Panc1 (cell line): ENCODE measurements at regions not wholly inside any gene's neighbourhood (a gene's known extent, or its start where the extent isn't known, plus 50 kb on each side); places are given as distances from the start of the nearest gene placed in this dataset.

Experiments used
- ATAC-seq: fragments of 200-7000 bp; cut with Tn5 transposase; 2 replicates; pipeline ENCODE4 v1.9.1; 2020; ENCODE audit warnings: mild to moderate bottlenecking, moderate library complexity
- BruUV-seq: library from RNA; stranded (reverse); fragments of 400-500 nt; replicated peaks from 2 replicates; lab custom pipeline; 2021; lab: Mats Ljungman, UMichigan
- CTCF ChIA-PET: fragments of 300-600 bp; sonication (Branson Sonifier 250); formaldehyde crosslinking; loops from one replicate; lab custom pipeline; 2022; ENCODE audit warnings: antibody characterized with exemption; lab: Charles Lee
- POLR2A ChIA-PET: fragments of 300-600 bp; sonication (Branson Sonifier 250); formaldehyde crosslinking; loops from one replicate; lab custom pipeline; 2022; ENCODE audit warnings: antibody characterized with exemption; lab: Charles Lee
- DNase-seq: peaks from one replicate; pipeline ENCODE4 v3.0.0-alpha.2; 2010; ENCODE audit warnings: low read depth, low spot score
- H3K27ac ChIP-seq: 2 replicates; pipeline ENCODE4 v1.5.1; 2011; ENCODE audit warnings: mild to moderate bottlenecking, low read length, inconsistent platforms
- H3K27me3 ChIP-seq: fragments of 200-500 bp; sonication (Bioruptor generic); 2 replicates; pipeline ENCODE4 v1.6.0; 2014; ENCODE audit warnings: low read length, inconsistent platforms; ENCODE audit not compliant: control insufficient read depth, insufficient read depth
- H3K36me3 ChIP-seq: fragments of 200-500 bp; sonication (Bioruptor generic); 2 replicates; pipeline ENCODE4 v1.5.1; 2014; ENCODE audit warnings: inconsistent platforms, mild to moderate bottlenecking, low read length, moderate library complexity; ENCODE audit not compliant: control insufficient read depth, insufficient read depth
- H3K4me1 ChIP-seq: 2 replicates; pipeline ENCODE4 v1.5.1; 2011; ENCODE audit warnings: inconsistent platforms, mild to moderate bottlenecking, low read length, moderate library complexity; ENCODE audit not compliant: control insufficient read depth, insufficient read depth
- H3K4me3 ChIP-seq, 2 experiments: 2 replicates each; pipeline ENCODE4 v1.5.1; 2011 to 2012; ENCODE audit warnings: low read depth in 2 of 2, low read length in 2 of 2, mild to moderate bottlenecking in 2 of 2, inconsistent platforms in 1 of 2, moderate library complexity in 1 of 2
- H3K9me3 ChIP-seq: fragments of 200-500 bp; sonication (Bioruptor generic); 2 replicates; pipeline ENCODE4 v1.5.1; 2014; ENCODE audit warnings: low read depth, mild to moderate bottlenecking, inconsistent platforms, low read length, moderate library complexity; ENCODE audit not compliant: control insufficient read depth, insufficient read depth
- POLR2AphosphoS5 ChIP-seq: IDR thresholded peaks from 2 replicates; pipeline ENCODE4 v1.6.1; 2012; ENCODE audit warnings: mild to moderate bottlenecking, low read depth, low read length, moderate library complexity
- SIN3A ChIP-seq: IDR thresholded peaks from 2 replicates; pipeline ENCODE4 v1.6.1; 2012; ENCODE audit warnings: low read depth, mild to moderate bottlenecking, low read length, moderate library complexity, borderline replicate concordance; ENCODE audit not compliant: insufficient read depth
- TCF7L2 ChIP-seq: IDR thresholded peaks from 2 replicates; pipeline ENCODE4 v1.6.1; 2011; ENCODE audit warnings: mild to moderate bottlenecking, low read depth, low read length, inconsistent platforms
- in situ Hi-C: cut with HindIII; loops from 2 replicates; pipeline ENCODE4 v1.10.0; 2016; ENCODE audit warnings: low sequenced_read_pairs, low pct_unique_long_range_greater_than_20kb
- intact Hi-C: fragments of 100-400 bp; cut with micrococcal nuclease; formaldehyde crosslinking; loops from one replicate; pipeline ENCODE4 v1.10.0; 2022; ENCODE audit not compliant: unreplicated experiment
- TF ChIP-seq, protein P1 (sequence below), 2 experiments: IDR thresholded peaks; 2 replicates each; pipeline ENCODE4 v1.6.1; 2011 to 2012; ENCODE audit warnings: low read depth in 2 of 2, control low read depth in 1 of 2, low read length in 1 of 2, mild to moderate bottlenecking in 1 of 2, moderate library complexity in 1 of 2; ENCODE audit not compliant: insufficient read depth in 1 of 2
- TF ChIP-seq, protein P2 (sequence below): fragments of 450-650 bp; IDR thresholded peaks from 2 replicates; pipeline ENCODE4 v1.5.1; 2017; ENCODE audit warnings: mild to moderate bottlenecking

DNA sequence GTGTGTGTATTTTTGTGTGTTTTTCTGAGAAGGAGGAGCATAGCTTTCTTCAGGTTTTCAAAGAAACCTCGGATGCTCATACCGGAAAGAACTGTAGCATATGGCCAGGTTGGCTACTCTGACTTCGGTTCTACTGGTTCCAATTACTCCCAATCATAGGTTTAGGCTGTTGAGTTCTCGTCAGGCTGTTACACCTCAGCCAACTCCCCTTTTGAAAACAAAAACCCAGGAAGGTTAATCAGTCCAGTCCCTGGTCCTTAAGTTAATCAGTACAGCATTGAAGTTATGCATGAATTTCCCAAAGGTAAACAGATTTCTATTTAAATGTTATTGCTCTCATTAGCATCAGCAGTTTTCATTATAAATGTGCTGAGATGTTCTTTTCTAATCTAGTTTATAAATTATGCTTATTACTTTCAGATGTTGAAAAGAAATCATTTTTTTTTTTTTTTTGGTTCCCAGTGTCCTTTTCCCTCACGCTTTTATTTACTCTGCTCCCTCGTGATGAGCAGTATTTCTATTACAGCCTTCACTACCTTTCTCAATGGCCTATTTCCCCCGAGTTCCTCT, 111.0 kb downstream of the NPIPB5 start:
- no peak overlapping the region for H3K4me3 ChIP-seq
- no peak overlapping the region for H3K27ac ChIP-seq
- intact Hi-C loops, result no loop called here
- H3K36me3 ChIP-seq, result no peaks in the 10 kb centered on the region
- H3K9me3 ChIP-seq, result no peaks in the 10 kb centered on the region
- no peak for DNase-seq
- TF ChIP-seq POLR2AphosphoS5 (no peak), SIN3A (no peak), TCF7L2 (no peak)
- TF ChIP-seq, protein P1, sequence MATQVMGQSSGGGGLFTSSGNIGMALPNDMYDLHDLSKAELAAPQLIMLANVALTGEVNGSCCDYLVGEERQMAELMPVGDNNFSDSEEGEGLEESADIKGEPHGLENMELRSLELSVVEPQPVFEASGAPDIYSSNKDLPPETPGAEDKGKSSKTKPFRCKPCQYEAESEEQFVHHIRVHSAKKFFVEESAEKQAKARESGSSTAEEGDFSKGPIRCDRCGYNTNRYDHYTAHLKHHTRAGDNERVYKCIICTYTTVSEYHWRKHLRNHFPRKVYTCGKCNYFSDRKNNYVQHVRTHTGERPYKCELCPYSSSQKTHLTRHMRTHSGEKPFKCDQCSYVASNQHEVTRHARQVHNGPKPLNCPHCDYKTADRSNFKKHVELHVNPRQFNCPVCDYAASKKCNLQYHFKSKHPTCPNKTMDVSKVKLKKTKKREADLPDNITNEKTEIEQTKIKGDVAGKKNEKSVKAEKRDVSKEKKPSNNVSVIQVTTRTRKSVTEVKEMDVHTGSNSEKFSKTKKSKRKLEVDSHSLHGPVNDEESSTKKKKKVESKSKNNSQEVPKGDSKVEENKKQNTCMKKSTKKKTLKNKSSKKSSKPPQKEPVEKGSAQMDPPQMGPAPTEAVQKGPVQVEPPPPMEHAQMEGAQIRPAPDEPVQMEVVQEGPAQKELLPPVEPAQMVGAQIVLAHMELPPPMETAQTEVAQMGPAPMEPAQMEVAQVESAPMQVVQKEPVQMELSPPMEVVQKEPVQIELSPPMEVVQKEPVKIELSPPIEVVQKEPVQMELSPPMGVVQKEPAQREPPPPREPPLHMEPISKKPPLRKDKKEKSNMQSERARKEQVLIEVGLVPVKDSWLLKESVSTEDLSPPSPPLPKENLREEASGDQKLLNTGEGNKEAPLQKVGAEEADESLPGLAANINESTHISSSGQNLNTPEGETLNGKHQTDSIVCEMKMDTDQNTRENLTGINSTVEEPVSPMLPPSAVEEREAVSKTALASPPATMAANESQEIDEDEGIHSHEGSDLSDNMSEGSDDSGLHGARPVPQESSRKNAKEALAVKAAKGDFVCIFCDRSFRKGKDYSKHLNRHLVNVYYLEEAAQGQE (IDR thresholded peaks at IDR 0.05; ENCODE audit: insufficient read depth in 1 of 2, low read depth in 2 of 2, low read length in 1 of 2), result no peak
- TF ChIP-seq, protein P2, sequence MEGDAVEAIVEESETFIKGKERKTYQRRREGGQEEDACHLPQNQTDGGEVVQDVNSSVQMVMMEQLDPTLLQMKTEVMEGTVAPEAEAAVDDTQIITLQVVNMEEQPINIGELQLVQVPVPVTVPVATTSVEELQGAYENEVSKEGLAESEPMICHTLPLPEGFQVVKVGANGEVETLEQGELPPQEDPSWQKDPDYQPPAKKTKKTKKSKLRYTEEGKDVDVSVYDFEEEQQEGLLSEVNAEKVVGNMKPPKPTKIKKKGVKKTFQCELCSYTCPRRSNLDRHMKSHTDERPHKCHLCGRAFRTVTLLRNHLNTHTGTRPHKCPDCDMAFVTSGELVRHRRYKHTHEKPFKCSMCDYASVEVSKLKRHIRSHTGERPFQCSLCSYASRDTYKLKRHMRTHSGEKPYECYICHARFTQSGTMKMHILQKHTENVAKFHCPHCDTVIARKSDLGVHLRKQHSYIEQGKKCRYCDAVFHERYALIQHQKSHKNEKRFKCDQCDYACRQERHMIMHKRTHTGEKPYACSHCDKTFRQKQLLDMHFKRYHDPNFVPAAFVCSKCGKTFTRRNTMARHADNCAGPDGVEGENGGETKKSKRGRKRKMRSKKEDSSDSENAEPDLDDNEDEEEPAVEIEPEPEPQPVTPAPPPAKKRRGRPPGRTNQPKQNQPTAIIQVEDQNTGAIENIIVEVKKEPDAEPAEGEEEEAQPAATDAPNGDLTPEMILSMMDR, result no peak
- H3K27me3 ChIP-seq, result peaks cover 19% of the 10 kb centered on the region
- ChIA-PET POLR2A (no interaction called here), CTCF (interaction anchor here (0.6 kb wide), 1 partner anchor 432 kb away, joined by 9 read pairs; no protein-coding TSS in a partner anchor)
- no peak for ATAC-seq
- no peaks in the 10 kb centered on the region for H3K4me1 ChIP-seq
- BruUV-seq, result no TSS peak
- in situ Hi-C loops, result no loop called here

DNA sequence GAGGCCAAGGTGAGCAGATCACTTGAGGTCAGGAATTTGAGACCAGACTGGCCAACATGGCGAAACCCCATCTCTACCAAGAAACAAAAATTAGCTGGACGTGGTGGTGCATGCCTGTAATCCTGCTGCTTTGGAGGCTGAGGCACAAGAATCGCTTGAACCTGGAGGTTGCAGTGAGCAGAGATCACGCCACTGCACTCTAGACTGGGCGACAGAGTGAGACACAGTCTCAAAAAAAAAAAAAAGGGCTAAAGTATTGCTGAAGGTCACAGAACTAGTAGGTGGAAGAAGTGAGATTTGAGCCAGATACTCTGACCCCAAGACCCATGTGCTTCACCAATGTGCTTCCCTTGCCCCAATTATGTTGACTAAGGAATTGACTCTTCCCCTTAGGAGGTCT, 112.0 kb downstream of the NPIPB5 start:
- no peaks in the 10 kb centered on the region for H3K36me3 ChIP-seq
- in situ Hi-C loops (no loop called here), intact Hi-C loops (no loop called here)
- ChIA-PET POLR2A (no interaction called here), CTCF (no interaction called here)
- peaks cover 22% of the 10 kb centered on the region for H3K27me3 ChIP-seq
- no peak overlapping the region for H3K27ac ChIP-seq
- BruUV-seq, result no TSS peak
- no peaks in the 10 kb centered on the region for H3K4me1 ChIP-seq
- no peak for DNase-seq
- H3K4me3 ChIP-seq, result no peak overlapping the region
- H3K9me3 ChIP-seq, result no peaks in the 10 kb centered on the region
- 0 out of 2 replicates have a peak, but pooled peaks have one; percentile 19 for ATAC-seq
- TF ChIP-seq POLR2AphosphoS5, result no peak

DNA sequence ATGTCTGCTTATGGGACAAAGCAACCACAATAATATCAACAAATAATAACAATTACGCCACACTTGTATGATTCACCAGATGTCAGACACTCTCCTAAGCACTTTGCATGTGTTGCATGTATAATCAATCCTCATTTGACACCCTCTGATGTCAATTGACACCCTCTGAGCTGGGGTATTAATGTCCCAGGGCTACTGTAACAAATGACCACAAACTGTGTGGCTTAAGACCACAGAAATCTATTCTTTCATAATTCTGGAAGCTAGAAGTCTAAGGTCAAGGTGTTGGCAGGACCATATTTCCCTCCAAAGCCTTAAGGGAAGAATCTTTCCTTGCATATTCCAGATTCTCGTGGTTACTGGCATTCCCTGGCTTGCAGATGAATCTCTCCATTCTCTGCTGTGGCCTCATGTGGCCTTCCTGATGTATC, 112.7 kb downstream of the NPIPB5 start:
- Histone ChIP-seq H3K4me1 (no peaks in the 10 kb centered on the region), H3K27me3 (peaks cover 22% of the 10 kb centered on the region), H3K4me3 (no peak overlapping the region), H3K36me3 (no peaks in the 10 kb centered on the region), H3K27ac (no peak overlapping the region), H3K9me3 (no peaks in the 10 kb centered on the region)
- no peak for ATAC-seq
- BruUV-seq, result no TSS peak
- POLR2A ChIA-PET, result no interaction called here
- CTCF ChIA-PET, result no interaction called here
- intact Hi-C loops (no loop called here), in situ Hi-C loops (no loop called here)
- no peak for TF ChIP-seq SIN3A
- TF ChIP-seq TCF7L2, result no peak
- DNase-seq, result no peak
